Stomach (tissue), 8 donors: ENCODE measurements at regions not wholly inside any gene's neighbourhood (a gene's known extent, or its start where the extent isn't known, plus 50 kb on each side); places are given as distances from the start of the nearest gene placed in this dataset.
A peak's percentile ranks its signal among the peaks of the same experiment; 100 is the strongest.

Experiments
- DNase-seq, 2 donors: peaks; one replicate each; pipeline versions ENCODE4 v3.0.0 to v3.0.0-alpha.2; 2013 to 2019
- H3K27ac ChIP-seq, 5 donors: fragments of 200-600 bp in 4 of 5; sonication (generic) in 4 of 5; one replicate each; pipeline ENCODE4 v1.5.1; 2013 to 2019; ENCODE audit warnings: mild to moderate bottlenecking in 1 of 5, moderate library complexity in 1 of 5
- H3K27me3 ChIP-seq, 3 donors: fragments of 200-600 bp; sonication (generic); one replicate each; pipeline ENCODE4 v1.5.1; 2017 to 2019; ENCODE audit warnings: mixed run types in 1 of 3
- H3K36me3 ChIP-seq, 4 donors: fragments of 200-600 bp; sonication (generic); 1 replicate in 3 of 4; 2 replicates in 1 of 4; pipeline ENCODE4 v1.5.1; 2016 to 2019
- H3K4me1 ChIP-seq, 4 donors: fragments of 200-600 bp; sonication (generic); one replicate each; pipeline ENCODE4 v1.5.1; 2016 to 2019
- H3K4me3 ChIP-seq, 4 donors: fragments of 200-600 bp; sonication (generic) in 3 of 4; one replicate each; pipeline ENCODE4 v1.5.1; 2016 to 2019; ENCODE audit warnings: mild to moderate bottlenecking in 1 of 4
- H3K9me3 ChIP-seq, 4 donors: fragments of 200-600 bp; sonication (generic); one replicate each; pipeline ENCODE4 v1.5.1; 2016 to 2019
- CTCF ChIP-seq, 7 experiments: fragments of 450-650 bp in 4 of 7; fragments of 200-600 bp in 3 of 7; sonication (generic) in 3 of 7; IDR thresholded peaks; one replicate each; pipeline ENCODE4 v1.5.1; 2016 to 2019; ENCODE audit warnings: antibody characterized with exemption in 7 of 7, control low read depth in 2 of 7, mild to moderate bottlenecking in 1 of 7
- EP300 ChIP-seq: sonication (generic); formaldehyde crosslinking; IDR thresholded peaks from one replicate; pipeline ENCODE4 v1.6.1; 2017; ENCODE audit warnings: antibody characterized with exemption
- POLR2A ChIP-seq, 4 donors: fragments of 450-650 bp; IDR thresholded peaks; one replicate each; pipeline ENCODE4 v1.6.1; 2016; ENCODE audit warnings: antibody characterized with exemption in 4 of 4, control low read depth in 2 of 4, mild to moderate bottlenecking in 1 of 4, moderate library complexity in 1 of 4
- POLR2AphosphoS5 ChIP-seq, 3 donors: sonication (generic); formaldehyde crosslinking; IDR thresholded peaks; one replicate each; pipeline ENCODE4 v1.6.1; 2016; ENCODE audit warnings: antibody characterized with exemption in 3 of 3
- WGBS, 5 donors: extraction: QIAGEN DNeasy Blood & Tissue Kit in 3 of 5; methylation state at CpG; one replicate each; pipeline versions ENCODE4 v1.1.5 to v1.1.7; 2013 to 2018; 5-methylcytosine and 5-hydroxymethylcytosine counted together
- intact Hi-C: fragments of 100-400 bp; cut with DNase I; formaldehyde crosslinking; loops from one replicate; pipeline ENCODE4 v1.15.1; 2023; ENCODE audit warnings: low total_unique reads
- donor health status: healthy with polysubstance abuse.
- donor health status: Bipolar disorder and iron deficiency.
- donor health status: healthy.

- Histone ChIP-seq H3K4me3 (no peak overlapping the region), H3K4me1 (peaks cover 3 to 23% (median 9%) of the 10 kb centered on the region in 4 donors), H3K36me3 (no peaks in the 10 kb centered on the region), H3K27ac (no peak overlapping the region), H3K27me3 (no peaks in the 10 kb centered on the region), H3K9me3 (no peaks in the 10 kb centered on the region)
- TF ChIP-seq POLR2A (IDR thresholded peaks at IDR 0.05) (no peak), EP300 (no peak), CTCF (IDR thresholded peaks at IDR 0.05) (no peak), POLR2AphosphoS5 (IDR thresholded peaks at IDR 0.05) (no peak)
- peak in 1 of 2 donors; percentile 61 for DNase-seq
- 88 to 94% (median 89%) methylated on average over 2 of the region's 2 CpGs for WGBS, 5 donors
- intact Hi-C loops: no loop called here
These were observed 172.7 kb downstream of the GNAI1 start for GRCh38 chr7:80307227-80307856.

DNA sequence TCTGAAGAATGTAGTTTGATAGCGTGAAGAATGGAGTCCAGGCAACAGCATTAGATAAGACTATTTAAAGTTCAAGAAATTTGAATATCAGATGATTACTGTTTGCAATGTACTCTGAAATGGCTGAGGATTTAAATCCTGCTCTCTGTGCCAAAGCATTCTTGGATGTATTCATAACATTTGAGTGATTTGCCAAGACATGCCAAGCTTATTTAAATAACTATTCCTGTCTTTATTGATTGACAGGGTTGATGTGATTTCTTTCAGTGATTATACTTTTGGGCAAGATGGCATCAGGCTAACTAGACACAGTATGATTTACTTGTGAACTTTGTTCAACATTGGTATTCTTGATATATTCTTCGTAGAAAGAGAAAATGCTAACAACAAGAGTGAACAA is 168.7 kb downstream of the GNAI1 start:
- Histone ChIP-seq H3K4me1 (peaks cover 0 to 6% (median 0%) of the 10 kb centered on the region in 4 donors), H3K27me3 (no peaks in the 10 kb centered on the region), H3K4me3 (no peak overlapping the region), H3K36me3 (no peaks in the 10 kb centered on the region), H3K9me3 (no peaks in the 10 kb centered on the region), H3K27ac (no peak overlapping the region)
- TF ChIP-seq CTCF (IDR thresholded peaks at IDR 0.05) (no peak), EP300 (no peak), POLR2AphosphoS5 (IDR thresholded peaks at IDR 0.05) (no peak), POLR2A (IDR thresholded peaks at IDR 0.05) (no peak)
- 58 to 81% (median 66%) methylated on average over 2 of the region's 2 CpGs for WGBS, 5 donors
- DNase-seq: no peak
- intact Hi-C loops: no loop called here

GRCh38 chr7:80302636-80303035 is 168.0 kb downstream of the GNAI1 start:
- Histone ChIP-seq H3K4me1 (peaks cover 0 to 6% (median 0%) of the 10 kb centered on the region in 4 donors), H3K27me3 (no peaks in the 10 kb centered on the region), H3K9me3 (no peaks in the 10 kb centered on the region), H3K36me3 (no peaks in the 10 kb centered on the region), H3K27ac (no peak overlapping the region), H3K4me3 (no peak overlapping the region)
- no peak for TF ChIP-seq EP300
- no peak for TF ChIP-seq POLR2A (IDR thresholded peaks at IDR 0.05)
- no peak for TF ChIP-seq POLR2AphosphoS5 (IDR thresholded peaks at IDR 0.05)
- no peak for TF ChIP-seq CTCF (IDR thresholded peaks at IDR 0.05)
- DNase-seq: no peak
- whole genome bisulfite sequencing, 5 donors: 88 to 92% (median 89%) methylated on average over 2 of the region's 2 CpGs
- intact Hi-C loops: no loop called here

DNA sequence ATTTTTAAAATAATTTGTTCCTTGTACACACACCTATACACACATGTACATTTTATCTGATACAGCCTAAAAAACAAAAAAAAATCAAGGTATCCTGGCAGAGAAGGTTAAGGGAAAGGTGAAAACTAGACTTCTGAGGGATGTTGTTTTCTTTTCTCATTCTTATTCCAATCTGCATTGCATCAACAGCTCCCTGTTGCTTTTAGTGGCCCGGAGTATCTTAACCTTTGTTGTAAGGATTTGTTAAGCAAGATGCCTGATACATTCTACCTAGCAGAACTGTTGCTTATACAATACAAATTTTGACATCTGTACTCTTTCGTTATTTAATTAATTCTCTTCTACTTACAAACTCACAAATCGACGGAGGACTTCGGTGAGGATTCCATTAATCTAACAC is 167.4 kb downstream of the GNAI1 start:
- Histone ChIP-seq H3K27ac (no peak overlapping the region), H3K4me3 (no peak overlapping the region), H3K27me3 (no peaks in the 10 kb centered on the region), H3K9me3 (peaks cover 0 to 1% (median under 1%) of the 10 kb centered on the region in 4 donors), H3K36me3 (no peaks in the 10 kb centered on the region), H3K4me1 (peaks cover 0 to 6% (median 0%) of the 10 kb centered on the region in 4 donors)
- intact Hi-C loops: no loop called here
- no peak for TF ChIP-seq CTCF (IDR thresholded peaks at IDR 0.05)
- TF ChIP-seq EP300: no peak
- no peak for TF ChIP-seq POLR2A (IDR thresholded peaks at IDR 0.05)
- no peak for TF ChIP-seq POLR2AphosphoS5 (IDR thresholded peaks at IDR 0.05)
- WGBS, 5 donors: 63 to 73% (median 71%) methylated on average over 5 of the region's 5 CpGs
- no peak for DNase-seq
